OCI-LY7 (cell line): ENCODE measurements at regions not wholly inside any gene's neighbourhood (a gene's known extent, or its start where the extent isn't known, plus 50 kb on each side); places are given as distances from the start of the nearest gene placed in this dataset.

Source experiments
- BruUV-seq: library from RNA; stranded (reverse); fragments of 400-500 nt; replicated peaks from 2 replicates; lab custom pipeline; 2021; lab: Mats Ljungman, UMichigan
- CTCF ChIA-PET: fragments of 300-600 bp; sonication (Branson Sonifier 250); formaldehyde crosslinking; loops from one replicate; lab custom pipeline; 2022; ENCODE audit warnings: antibody characterized with exemption; ENCODE audit not compliant: unreplicated experiment; lab: Charles Lee
- POLR2A ChIA-PET: fragments of 300-600 bp; sonication (Branson Sonifier 250); formaldehyde crosslinking; loops from one replicate; lab custom pipeline; 2022; ENCODE audit warnings: antibody characterized with exemption; lab: Charles Lee
- DNase-seq: peaks from one replicate; pipeline ENCODE4 v3.0.0-alpha.2; 2015; ENCODE audit warnings: low spot score
- H2AFZ ChIP-seq: fragments of 200-600 bp; sonication (generic), shearing (Covaris generic); 2 replicates; pipeline ENCODE4 v1.6.1; 2014; ENCODE audit warnings: mild to moderate bottlenecking, antibody characterized with exemption, low read length, moderate library complexity
- H3K27ac ChIP-seq: fragments of 200-600 bp; sonication (generic); 2 replicates; pipeline ENCODE4 v1.5.1; 2014; ENCODE audit warnings: mixed run types, low read depth, mild to moderate bottlenecking, moderate library complexity, low read length, inconsistent platforms; ENCODE audit not compliant: poor library complexity, severe bottlenecking
- H3K36me3 ChIP-seq: fragments of 200-600 bp; sonication (generic); 2 replicates; pipeline ENCODE4 v1.6.1; 2014; ENCODE audit warnings: mild to moderate bottlenecking, antibody characterized with exemption, low read length, moderate library complexity, mixed read lengths; ENCODE audit not compliant: insufficient read depth
- H3K4me1 ChIP-seq: fragments of 200-600 bp; sonication (generic); 2 replicates; pipeline ENCODE4 v1.5.1; 2014; ENCODE audit warnings: mild to moderate bottlenecking, low read length; ENCODE audit not compliant: insufficient read depth, poor library complexity, severe bottlenecking
- H3K4me2 ChIP-seq: fragments of 200-600 bp; sonication (generic); 2 replicates; pipeline ENCODE4 v1.6.1; 2014; ENCODE audit warnings: mild to moderate bottlenecking, low read length
- H3K4me3 ChIP-seq: fragments of 200-600 bp; sonication (generic); 2 replicates; pipeline ENCODE4 v1.5.1; 2014; ENCODE audit warnings: mild to moderate bottlenecking, low read depth, low read length; ENCODE audit not compliant: poor library complexity, severe bottlenecking
- H3K79me2 ChIP-seq: fragments of 200-600 bp; sonication (generic); 2 replicates; pipeline ENCODE4 v1.6.1; 2016; ENCODE audit warnings: low read depth, mild to moderate bottlenecking, low read length, moderate library complexity, mixed read lengths; ENCODE audit not compliant: insufficient read depth
- H3K9me2 ChIP-seq: fragments of 200-600 bp; sonication (generic); 2 replicates; pipeline ENCODE4 v1.6.1; 2016; ENCODE audit warnings: mild to moderate bottlenecking, low read length, mixed read lengths; ENCODE audit not compliant: insufficient read depth
- H3K9me3 ChIP-seq: fragments of 200-600 bp; sonication (generic); 2 replicates; pipeline ENCODE4 v1.6.1; 2014; ENCODE audit warnings: mild to moderate bottlenecking, mixed run types, low read length, mixed read lengths
- H4K20me1 ChIP-seq: fragments of 200-600 bp; sonication (generic); 2 replicates; pipeline ENCODE4 v1.6.1; 2014; ENCODE audit warnings: mild to moderate bottlenecking, antibody characterized with exemption, low read length, moderate library complexity, mixed read lengths; ENCODE audit not compliant: insufficient read depth
- CTCF ChIP-seq: fragments of 200-600 bp; sonication (generic); conservative IDR thresholded peaks from 2 replicates; pipeline ENCODE4 v1.5.1; 2014; ENCODE audit warnings: mild to moderate bottlenecking, antibody characterized with exemption, low read length, moderate library complexity, mixed read lengths
- EZH2phosphoT487 ChIP-seq: fragments of 200-600 bp; sonication (generic); IDR thresholded peaks from 2 replicates; pipeline ENCODE4 v1.6.1; 2018; ENCODE audit warnings: low read depth, borderline replicate concordance, mild to moderate bottlenecking, mixed run types, antibody characterized with exemption, low read length, moderate library complexity, mixed read lengths
- intact Hi-C: fragments of 100-400 bp; cut with micrococcal nuclease; formaldehyde crosslinking; loops from one replicate; pipeline ENCODE4 v1.10.0; 2022; ENCODE audit not compliant: unreplicated experiment

GRCh38 chr11:116543911-116544475, 228.8 kb downstream of the BUD13 start:
- ChIA-PET POLR2A (no interaction called here), CTCF (no interaction called here)
- Histone ChIP-seq H3K4me3 (no peak overlapping the region), H4K20me1 (no peaks in the 10 kb centered on the region), H3K27ac (no peak overlapping the region), H3K4me2 (no peak overlapping the region), H3K79me2 (no peaks in the 10 kb centered on the region), H3K36me3 (no peaks in the 10 kb centered on the region), H3K4me1 (no peaks in the 10 kb centered on the region), H2AFZ (no peak overlapping the region), H3K9me3 (no peaks in the 10 kb centered on the region), H3K9me2 (no peaks in the 10 kb centered on the region)
- DNase-seq = no peak
- TF ChIP-seq CTCF = no peak
- TF ChIP-seq EZH2phosphoT487 = no peak
- no TSS peak for BruUV-seq
- intact Hi-C loops = no loop called here

GRCh38 chr11:116543099-116543498, 229.7 kb downstream of the BUD13 start:
- no TSS peak for BruUV-seq
- no peaks in the 10 kb centered on the region for H3K9me2 ChIP-seq
- no peak overlapping the region for H3K4me2 ChIP-seq
- no peaks in the 10 kb centered on the region for H3K36me3 ChIP-seq
- intact Hi-C loops = no loop called here
- H3K4me3 ChIP-seq = no peak overlapping the region
- H2AFZ ChIP-seq = no peak overlapping the region
- POLR2A ChIA-PET = no interaction called here
- no peaks in the 10 kb centered on the region for H3K9me3 ChIP-seq
- H3K27ac ChIP-seq = no peak overlapping the region
- H4K20me1 ChIP-seq = no peaks in the 10 kb centered on the region
- no peak for TF ChIP-seq EZH2phosphoT487
- TF ChIP-seq CTCF = no peak
- DNase-seq = no peak
- H3K4me1 ChIP-seq = no peaks in the 10 kb centered on the region
- CTCF ChIA-PET = no interaction called here
- no peaks in the 10 kb centered on the region for H3K79me2 ChIP-seq

- Histone ChIP-seq H3K4me2 (no peak overlapping the region), H3K9me3 (no peaks in the 10 kb centered on the region), H2AFZ (no peak overlapping the region), H3K4me3 (no peak overlapping the region), H3K4me1 (no peaks in the 10 kb centered on the region), H3K79me2 (no peaks in the 10 kb centered on the region), H3K27ac (no peak overlapping the region), H4K20me1 (no peaks in the 10 kb centered on the region), H3K9me2 (no peaks in the 10 kb centered on the region), H3K36me3 (no peaks in the 10 kb centered on the region)
- TF ChIP-seq EZH2phosphoT487 (no peak), CTCF (no peak)
- no peak for DNase-seq
- intact Hi-C loops = no loop called here
- POLR2A ChIA-PET = no interaction called here
- CTCF ChIA-PET = no interaction called here
- no TSS peak for BruUV-seq
Measured at GRCh38 chr11:116542406-116542805, 230.4 kb downstream of the BUD13 start.
